CD14-positive monocyte (primary cell): ENCODE measurements at regions not wholly inside any gene's neighbourhood (a gene's known extent, or its start where the extent isn't known, plus 50 kb on each side); places are given as distances from the start of the nearest gene placed in this dataset.

ENCODE experiments used
- DNase-seq, 3 donors: peaks; one replicate each; pipeline ENCODE4 v3.0.0-alpha.2; 2011 to 2022
- H2AFZ ChIP-seq: 2 replicates; pipeline ENCODE4 v1.6.0; 2012; ENCODE audit warnings: mild to moderate bottlenecking, low read depth, low read length, inconsistent platforms; ENCODE audit not compliant: insufficient read depth, poor library complexity, severe bottlenecking
- H3K27ac ChIP-seq, 2 donors: 1 replicate in 1 of 2; 2 replicates in 1 of 2; pipeline ENCODE4 v1.5.1; 2012 to 2013; ENCODE audit warnings: low read length in 2 of 2, control low read depth in 1 of 2, inconsistent platforms in 1 of 2, low read depth in 1 of 2, mild to moderate bottlenecking in 1 of 2
- H3K27me3 ChIP-seq, 2 donors: one replicate each; pipeline versions ENCODE4 v1.6.0 to v1.6.1; 2011 to 2013; ENCODE audit warnings: low read length in 2 of 2; ENCODE audit not compliant: control insufficient read depth in 2 of 2, insufficient read depth in 2 of 2
- H3K36me3 ChIP-seq, 2 donors: replicated peaks in 1 of 2; 1 replicate in 1 of 2; 2 replicates in 1 of 2; pipeline versions ENCODE4 v1.5.1 to v1.6.1; 2012 to 2013; ENCODE audit warnings: low read length in 2 of 2, control low read depth in 1 of 2, inconsistent platforms in 1 of 2, mild to moderate bottlenecking in 1 of 2; ENCODE audit not compliant: insufficient read depth in 2 of 2, control insufficient read depth in 1 of 2
- H3K4me1 ChIP-seq, 2 donors: 1 replicate in 1 of 2; 2 replicates in 1 of 2; pipeline versions ENCODE4 v1.5.1 to v1.6.1; 2012 to 2013; ENCODE audit warnings: low read length in 2 of 2, control low read depth in 1 of 2, inconsistent platforms in 1 of 2, mild to moderate bottlenecking in 1 of 2, moderate library complexity in 1 of 2; ENCODE audit not compliant: insufficient read depth in 2 of 2, control insufficient read depth in 1 of 2
- H3K4me2 ChIP-seq: replicated peaks from 2 replicates; pipeline ENCODE3; 2012; ENCODE audit warnings: low read length, moderate library complexity, mild to moderate bottlenecking; ENCODE audit not compliant: poor library complexity, severe bottlenecking; ENCODE audit errors: extremely low read depth
- H3K4me3 ChIP-seq, 3 experiments: fragments of 200-600 bp in 1 of 3; sonication (generic) in 1 of 3; replicated peaks in 1 of 3; 1 replicate in 2 of 3; 2 replicates in 1 of 3; pipeline ENCODE4 v1.5.1; 2011 to 2013; ENCODE audit warnings: low read length in 3 of 3, mild to moderate bottlenecking in 3 of 3, control low read depth in 2 of 3, low read depth in 2 of 3, inconsistent platforms in 1 of 3, moderate library complexity in 1 of 3
- H3K79me2 ChIP-seq: 2 replicates; pipeline ENCODE4 v1.6.0; 2012; ENCODE audit warnings: mild to moderate bottlenecking, control low read depth, inconsistent platforms, low read length, moderate library complexity; ENCODE audit not compliant: insufficient read depth
- H3K9ac ChIP-seq: 2 replicates; pipeline ENCODE4 v1.6.0; 2017; ENCODE audit warnings: low read length, mild to moderate bottlenecking; ENCODE audit not compliant: insufficient read depth, poor library complexity, severe bottlenecking
- H3K9me3 ChIP-seq, 2 donors: replicated peaks in 1 of 2; 1 replicate in 1 of 2; 2 replicates in 1 of 2; pipeline versions ENCODE4 v1.5.1 to v1.6.1; 2012 to 2013; ENCODE audit warnings: low read length in 2 of 2, control low read depth in 1 of 2; ENCODE audit not compliant: control insufficient read depth in 1 of 2, insufficient read depth in 1 of 2
- H4K20me1 ChIP-seq: 2 replicates; pipeline ENCODE4 v1.6.0; 2012; ENCODE audit warnings: mild to moderate bottlenecking, low read length, control low read depth, moderate library complexity; ENCODE audit not compliant: insufficient read depth
- H3K27ac Mint-ChIP-seq, 7 donors: one replicate each; pipeline ENCODE4 v1.8.0; 2020; ENCODE audit warnings: mild to moderate bottlenecking in 7 of 7, mixed read lengths in 7 of 7, moderate library complexity in 6 of 7, inconsistent platforms in 2 of 7
- H3K27me3 Mint-ChIP-seq, 3 donors: one replicate each; pipeline ENCODE4 v1.8.0; 2021 to 2022; ENCODE audit warnings: low read depth in 3 of 3, mild to moderate bottlenecking in 3 of 3, mixed read lengths in 3 of 3, moderate library complexity in 3 of 3, inconsistent platforms in 1 of 3
- H3K36me3 Mint-ChIP-seq, 2 donors: one replicate each; pipeline ENCODE4 v1.8.0; 2020; ENCODE audit warnings: mixed read lengths in 2 of 2, inconsistent platforms in 1 of 2, mild to moderate bottlenecking in 1 of 2
- H3K4me1 Mint-ChIP-seq: one replicate; pipeline ENCODE4 v1.8.0; 2020; ENCODE audit warnings: mild to moderate bottlenecking, mixed read lengths
- H3K4me3 Mint-ChIP-seq, 2 donors: one replicate each; pipeline ENCODE4 v1.8.0; 2020; ENCODE audit warnings: mild to moderate bottlenecking in 2 of 2, mixed read lengths in 2 of 2, moderate library complexity in 1 of 2
- H3K9me3 Mint-ChIP-seq, 7 donors: one replicate each; pipeline ENCODE4 v1.8.0; 2020 to 2022; ENCODE audit warnings: mixed read lengths in 7 of 7, mild to moderate bottlenecking in 6 of 7, moderate library complexity in 6 of 7, inconsistent platforms in 2 of 7
- CTCF ChIP-seq: fragments of 200-600 bp; IDR thresholded peaks from one replicate; pipeline ENCODE4 v1.8.0; 2022; ENCODE audit warnings: antibody characterized with exemption, mild to moderate bottlenecking
- WGBS: methylation state at CpG from one replicate; pipeline ENCODE4 v1.1.5; 2013; ENCODE audit warnings: missing lambda C conversion rate; ENCODE audit not compliant: insufficient coverage; 5-methylcytosine and 5-hydroxymethylcytosine counted together
- intact Hi-C, 2 donors: fragments of 100-400 bp; cut with micrococcal nuclease; formaldehyde crosslinking; loops; one replicate each; pipeline versions ENCODE4 v1.15.0 to v1.15.1; 2023

- Histone ChIP-seq H3K27ac (no peak overlapping the region), H3K36me3 (no peaks in the 10 kb centered on the region), H2AFZ (no peak overlapping the region), H3K27me3 (no peaks in the 10 kb centered on the region), H3K9ac (no peak overlapping the region), H3K9me3 (peaks cover 0 to 8% of the 10 kb centered on the region in 2 donors), H3K4me2 (no peak overlapping the region), H3K79me2 (no peaks in the 10 kb centered on the region), H3K4me3 (no peak overlapping the region), H3K4me1 (no peaks in the 10 kb centered on the region), H4K20me1 (no peaks in the 10 kb centered on the region)
- DNase-seq, result no peak
- intact Hi-C loops, result no loop called here
- no peak for TF ChIP-seq CTCF
- Mint-ChIP-seq H3K4me1 (no peaks in the 10 kb centered on the region), H3K36me3 (no peaks in the 10 kb centered on the region), H3K27ac (no peak overlapping the region), H3K4me3 (no peak overlapping the region), H3K27me3 (peaks cover 0 to 15% (median 9%) of the 10 kb centered on the region in 3 donors), H3K9me3 (peaks cover 2 to 14% (median 7%) of the 10 kb centered on the region in 7 donors)
These were observed 270.2 kb upstream of the TOPAZ1 start for GRCh38 chr3:43971486-43971885.

DNA sequence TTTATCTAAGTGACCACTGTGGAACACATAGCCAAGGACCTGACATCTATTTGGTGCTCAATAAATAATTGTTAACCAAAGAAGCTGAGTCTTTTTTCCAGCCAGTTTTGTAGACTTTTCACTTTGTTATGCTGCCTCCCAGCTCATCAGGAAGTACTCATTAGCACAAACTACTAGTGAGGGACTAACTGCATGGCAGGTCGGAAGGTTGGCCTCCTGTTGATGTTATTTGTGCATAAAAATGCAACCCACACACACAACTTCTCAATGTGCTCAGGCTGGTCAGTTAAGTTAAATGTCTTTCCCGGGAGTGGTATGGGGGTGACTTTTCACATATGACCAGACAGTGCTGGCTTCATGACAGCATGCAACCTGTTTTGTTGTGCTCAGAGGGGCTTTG is 263.0 kb upstream of the TOPAZ1 start:
- Mint-ChIP-seq H3K4me3 (no peak overlapping the region), H3K27ac (no peak overlapping the region), H3K9me3 (peaks cover 0 to 11% (median 7%) of the 10 kb centered on the region in 7 donors), H3K27me3 (peaks cover 11 to 18% (median 11%) of the 10 kb centered on the region in 3 donors), H3K4me1 (no peaks in the 10 kb centered on the region), H3K36me3 (no peaks in the 10 kb centered on the region)
- Histone ChIP-seq H3K9me3 (peaks cover 0 to 9% of the 10 kb centered on the region in 2 donors), H3K79me2 (no peaks in the 10 kb centered on the region), H2AFZ (no peak overlapping the region), H3K36me3 (no peaks in the 10 kb centered on the region), H3K27ac (no peak overlapping the region), H3K9ac (no peak overlapping the region), H3K27me3 (peaks cover 2 to 3% of the 10 kb centered on the region in 2 donors), H3K4me1 (no peaks in the 10 kb centered on the region), H3K4me2 (no peak overlapping the region), H4K20me1 (no peaks in the 10 kb centered on the region), H3K4me3 (no peak overlapping the region)
- TF ChIP-seq CTCF, result no peak
- no peak for DNase-seq
- intact Hi-C loops, result no loop called here
- no CpG with 5 or more reads among the region's 2 CpGs for WGBS
